Spleen (tissue), 11 donors: ENCODE measurements at regions not wholly inside any gene's neighbourhood (a gene's known extent, or its start where the extent isn't known, plus 50 kb on each side); places are given as distances from the start of the nearest gene placed in this dataset.

Source experiments
- DNase-seq: peaks from one replicate; pipeline ENCODE4 v3.0.0-alpha.2; 2020
- H3K27ac ChIP-seq, 8 donors: fragments of 200-600 bp; sonication (generic) in 7 of 8; 1 replicate in 4 of 8; 2 replicates in 4 of 8; pipeline versions ENCODE4 v1.5.0 to v1.8.0; 2016 to 2021; ENCODE audit warnings: inconsistent platforms in 4 of 8, mild to moderate bottlenecking in 4 of 8, moderate library complexity in 1 of 8
- H3K27me3 ChIP-seq, 7 donors: fragments of 200-600 bp; sonication (generic) in 6 of 7; replicated peaks in 1 of 7; 1 replicate in 4 of 7; 2 replicates in 3 of 7; pipeline versions ENCODE4 v1.5.0 to v1.8.0; 2016 to 2021; ENCODE audit warnings: inconsistent platforms in 3 of 7, mild to moderate bottlenecking in 1 of 7
- H3K36me3 ChIP-seq, 6 donors: fragments of 200-600 bp; sonication (generic) in 5 of 6; 1 replicate in 4 of 6; 2 replicates in 2 of 6; pipeline versions ENCODE4 v1.5.0 to v1.8.0; 2016 to 2021; ENCODE audit warnings: inconsistent platforms in 2 of 6
- H3K4me1 ChIP-seq, 6 donors: fragments of 200-600 bp; sonication (generic) in 5 of 6; 1 replicate in 3 of 6; 2 replicates in 3 of 6; pipeline versions ENCODE4 v1.5.0 to v1.8.0; 2016 to 2021; ENCODE audit warnings: inconsistent platforms in 3 of 6
- H3K4me3 ChIP-seq, 8 donors: fragments of 200-600 bp; sonication (generic) in 7 of 8; 1 replicate in 4 of 8; 2 replicates in 4 of 8; pipeline versions ENCODE4 v1.5.0 to v1.8.0; 2016 to 2021; ENCODE audit warnings: inconsistent platforms in 4 of 8, mild to moderate bottlenecking in 4 of 8, moderate library complexity in 2 of 8
- H3K9me3 ChIP-seq, 8 donors: fragments of 200-600 bp; sonication (generic) in 7 of 8; 1 replicate in 4 of 8; 2 replicates in 4 of 8; pipeline versions ENCODE4 v1.5.0 to v1.8.0; 2016 to 2021; ENCODE audit warnings: inconsistent platforms in 4 of 8
- CTCF ChIP-seq, 11 experiments: fragments of 200-600 bp in 7 of 11; fragments of 450-650 bp in 4 of 11; sonication (generic) in 4 of 11; IDR thresholded peaks in 8 of 11; conservative IDR thresholded peaks in 3 of 11; 1 replicate in 7 of 11; 2 replicates in 4 of 11; pipeline versions ENCODE4 v1.4.0 to v1.8.0; 2016 to 2021; ENCODE audit warnings: antibody characterized with exemption in 11 of 11, inconsistent platforms in 4 of 11, mild to moderate bottlenecking in 1 of 11
- POLR2A ChIP-seq, 3 donors: fragments of 450-650 bp; IDR thresholded peaks; one replicate each; pipeline ENCODE4 v1.5.1; 2017; ENCODE audit warnings: antibody characterized with exemption in 3 of 3, mild to moderate bottlenecking in 1 of 3
- POLR2AphosphoS5 ChIP-seq, 3 donors: sonication (generic); formaldehyde crosslinking; IDR thresholded peaks; one replicate each; pipeline ENCODE4 v1.5.1; 2017; ENCODE audit warnings: antibody characterized with exemption in 3 of 3
- WGBS, 5 donors: extraction: QIAGEN DNeasy Blood & Tissue Kit in 3 of 5; methylation state at CpG; one replicate each; pipeline versions ENCODE4 v1.1.5 to v1.1.7; 2013 to 2018; 5-methylcytosine and 5-hydroxymethylcytosine counted together
- intact Hi-C: fragments of 100-400 bp; cut with DNase I; formaldehyde crosslinking; loops from one replicate; pipeline ENCODE4 v1.15.0; 2023; ENCODE audit warnings: low total_unique reads
- donor health status: healthy with polysubstance abuse.
- donor health status: DM: no; HTN: no; CAD: no; lungs with moderate emphysema.
- donor health status: DM: no; HTN: no; CAD: no.
- donor health status: Bipolar disorder and iron deficiency.
- donor health status: healthy.
- donor health status: DM: no; HTN: no; CAD: no.
- donor health status: DM: yes; HTN: yes; CAD: no.

GRCh38 chr2:145394181-145394580, 874.3 kb upstream of the ZEB2 start:
- H3K4me1 ChIP-seq = no peaks in the 10 kb centered on the region
- no peak overlapping the region for H3K27ac ChIP-seq
- intact Hi-C loops = no loop called here
- no peak overlapping the region for H3K4me3 ChIP-seq
- no peaks in the 10 kb centered on the region for H3K9me3 ChIP-seq
- H3K27me3 ChIP-seq = no peaks in the 10 kb centered on the region
- no peak for DNase-seq
- 87 to 94% (median 93%) methylated on average over 3 of the region's 3 CpGs for WGBS, 5 donors
- TF ChIP-seq CTCF (IDR thresholded peaks at IDR 0.05 in 8 of 11, conservative IDR thresholded peaks at IDR 0.05 in 3 of 11) (no peak), POLR2AphosphoS5 (IDR thresholded peaks at IDR 0.05) (no peak), POLR2A (IDR thresholded peaks at IDR 0.05) (no peak)
- H3K36me3 ChIP-seq = no peaks in the 10 kb centered on the region

- Histone ChIP-seq H3K27ac (no peak overlapping the region), H3K36me3 (no peaks in the 10 kb centered on the region), H3K4me3 (no peak overlapping the region), H3K4me1 (no peaks in the 10 kb centered on the region), H3K9me3 (no peaks in the 10 kb centered on the region), H3K27me3 (no peaks in the 10 kb centered on the region)
- DNase-seq = peak; percentile 59
- intact Hi-C loops = no loop called here
- 91 to 97% (median 94%) methylated on average over 3 to 4 of the region's 4 CpGs for WGBS, 5 donors
- TF ChIP-seq CTCF (IDR thresholded peaks at IDR 0.05 in 8 of 11, conservative IDR thresholded peaks at IDR 0.05 in 3 of 11) (no peak), POLR2A (IDR thresholded peaks at IDR 0.05) (no peak), POLR2AphosphoS5 (IDR thresholded peaks at IDR 0.05) (no peak)
These were observed 867.1 kb upstream of the ZEB2 start for GRCh38 chr2:145386973-145387372.

DNA sequence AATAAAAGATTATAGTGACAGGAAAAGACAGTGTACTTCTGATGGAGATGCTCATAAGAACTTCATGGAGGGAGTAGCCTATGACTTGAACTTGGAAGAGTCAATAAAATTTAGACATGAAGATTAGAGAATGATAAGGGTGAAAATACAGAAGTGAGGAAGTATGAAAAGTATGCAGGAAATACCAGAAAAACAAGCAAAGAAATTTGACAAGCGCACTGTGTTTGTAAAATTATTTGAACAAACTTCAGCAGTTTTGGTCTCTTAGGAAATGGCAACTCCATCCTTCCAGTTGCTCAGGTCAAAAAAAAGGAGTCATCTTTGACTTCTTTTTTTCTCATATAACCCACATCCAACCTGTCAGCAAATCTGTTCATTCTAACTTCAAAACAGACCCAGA, 864.0 kb upstream of the ZEB2 start:
- Histone ChIP-seq H3K36me3 (no peaks in the 10 kb centered on the region), H3K4me3 (no peak overlapping the region), H3K9me3 (no peaks in the 10 kb centered on the region), H3K27me3 (no peaks in the 10 kb centered on the region), H3K4me1 (no peaks in the 10 kb centered on the region), H3K27ac (no peak overlapping the region)
- TF ChIP-seq CTCF (IDR thresholded peaks at IDR 0.05 in 8 of 11, conservative IDR thresholded peaks at IDR 0.05 in 3 of 11) = no peak
- TF ChIP-seq POLR2AphosphoS5 (IDR thresholded peaks at IDR 0.05) = no peak
- no peak for TF ChIP-seq POLR2A (IDR thresholded peaks at IDR 0.05)
- intact Hi-C loops = no loop called here
- no peak for DNase-seq
- WGBS, 5 donors = 81 to 91% (median 89%) methylated on average over 1 of the region's 1 CpG

- no peak for DNase-seq
- no peak overlapping the region for H3K4me3 ChIP-seq
These were observed 860.6 kb upstream of the ZEB2 start for GRCh38 chr2:145380436-145381017.

More at GRCh38 chr2:145380436-145381017, 860.6 kb upstream of the ZEB2 start:
- intact Hi-C loops = no loop called here
- Histone ChIP-seq H3K27me3 (no peaks in the 10 kb centered on the region), H3K4me1 (no peaks in the 10 kb centered on the region), H3K27ac (no peak overlapping the region), H3K36me3 (no peaks in the 10 kb centered on the region), H3K9me3 (no peaks in the 10 kb centered on the region)
- 77 to 97% (median 87%) methylated on average over 4 of the region's 4 CpGs for WGBS, 5 donors
- TF ChIP-seq POLR2A (IDR thresholded peaks at IDR 0.05) (no peak), CTCF (IDR thresholded peaks at IDR 0.05 in 8 of 11, conservative IDR thresholded peaks at IDR 0.05 in 3 of 11) (no peak), POLR2AphosphoS5 (IDR thresholded peaks at IDR 0.05) (no peak)
